Activated CD8-positive, alpha-beta T cell treated with anti-CD3 and anti-CD28 coated beads for 36 hours (primary cell): ENCODE measurements at regions not wholly inside any gene's neighbourhood (a gene's known extent, or its start where the extent isn't known, plus 50 kb on each side); places are given as distances from the start of the nearest gene placed in this dataset.

ENCODE experiments used
- ATAC-seq: fragments of 200-7000 bp; cut with Tn5 transposase; one replicate; pipeline ENCODE4 v1.10.0; 2021; ENCODE audit warnings: mild to moderate bottlenecking, moderate library complexity
- CTCF ChIA-PET: fragments of 350-600 bp; sonication (Branson Sonifier 250); formaldehyde crosslinking; loops from one replicate; lab custom pipeline; 2021; ENCODE audit warnings: antibody characterized with exemption; lab: Charles Lee
- POLR2A ChIA-PET: fragments of 350-600 bp; sonication (Branson Sonifier 250); formaldehyde crosslinking; loops from one replicate; lab custom pipeline; 2021; ENCODE audit warnings: antibody characterized with exemption; lab: Charles Lee
- DNase-seq: peaks from one replicate; pipeline ENCODE4 v3.0.0-alpha.2; 2020
- H3K27ac Mint-ChIP-seq: one replicate; pipeline ENCODE4 v1.8.0; 2021; ENCODE audit warnings: mild to moderate bottlenecking, mixed read lengths
- H3K27me3 Mint-ChIP-seq: one replicate; pipeline ENCODE4 v1.8.0; 2021; ENCODE audit warnings: mixed read lengths
- H3K36me3 Mint-ChIP-seq: one replicate; pipeline ENCODE4 v1.8.0; 2021; ENCODE audit warnings: low read depth, mixed read lengths
- H3K4me1 Mint-ChIP-seq: one replicate; pipeline ENCODE4 v1.8.0; 2021; ENCODE audit warnings: low read depth, mixed read lengths
- H3K4me3 Mint-ChIP-seq: one replicate; pipeline ENCODE4 v1.8.0; 2021; ENCODE audit warnings: mild to moderate bottlenecking, moderate library complexity, mixed read lengths
- H3K9me3 Mint-ChIP-seq: one replicate; pipeline ENCODE4 v1.8.0; 2021; ENCODE audit warnings: mixed read lengths
- CTCF ChIP-seq: fragments of 200-600 bp; IDR thresholded peaks from one replicate; pipeline ENCODE4 v1.8.0; 2022; ENCODE audit warnings: antibody characterized with exemption, mild to moderate bottlenecking
- intact Hi-C: fragments of 100-400 bp; cut with micrococcal nuclease; formaldehyde crosslinking; loops from one replicate; pipeline ENCODE4 v1.10.0; 2022

- Mint-ChIP-seq H3K4me1 (peaks cover 4% of the 10 kb centered on the region), H3K36me3 (no peaks in the 10 kb centered on the region), H3K9me3 (no peaks in the 10 kb centered on the region), H3K27ac (no peak overlapping the region), H3K4me3 (no peak overlapping the region), H3K27me3 (peaks cover 15% of the 10 kb centered on the region)
- DNase-seq (no peak), ATAC-seq (no peak)
- ChIA-PET POLR2A (no interaction called here), CTCF (no interaction called here)
- intact Hi-C loops = loop anchor here (10.0 kb wide), 1 partner anchor 60 kb away; no protein-coding TSS in a partner anchor
- no peak for TF ChIP-seq CTCF
Measured at GRCh38 chr7:24135003-24135817, 148.8 kb upstream of the NPY start.

- no peak for DNase-seq
- POLR2A ChIA-PET = no interaction called here
- TF ChIP-seq CTCF = no peak
- intact Hi-C loops = loop anchor here (10.0 kb wide), 1 partner anchor 57 kb away; no protein-coding TSS in a partner anchor
- H3K4me1 Mint-ChIP-seq = peaks cover 4% of the 10 kb centered on the region
- H3K9me3 Mint-ChIP-seq = no peaks in the 10 kb centered on the region
- no peak overlapping the region for H3K4me3 Mint-ChIP-seq
- CTCF ChIA-PET = no interaction called here
- H3K27ac Mint-ChIP-seq = no peak overlapping the region
- peaks cover 16% of the 10 kb centered on the region for H3K27me3 Mint-ChIP-seq
- ATAC-seq = no peak
- no peaks in the 10 kb centered on the region for H3K36me3 Mint-ChIP-seq
Measured at GRCh38 chr7:24137338-24137737, 146.7 kb upstream of the NPY start.

- TF ChIP-seq CTCF = no peak
- intact Hi-C loops = loop anchor here (10.0 kb wide), 1 partner anchor 56 kb away; no protein-coding TSS in a partner anchor
- H3K27ac Mint-ChIP-seq = no peak overlapping the region
- ChIA-PET POLR2A (no interaction called here), CTCF (no interaction called here)
- peaks cover 16% of the 10 kb centered on the region for H3K27me3 Mint-ChIP-seq
- H3K4me3 Mint-ChIP-seq = no peak overlapping the region
- ATAC-seq (no peak), DNase-seq (no peak)
- H3K9me3 Mint-ChIP-seq = no peaks in the 10 kb centered on the region
- no peaks in the 10 kb centered on the region for H3K36me3 Mint-ChIP-seq
- H3K4me1 Mint-ChIP-seq = peaks cover 4% of the 10 kb centered on the region
Measured at GRCh38 chr7:24138343-24138742, 145.6 kb upstream of the NPY start.

- no peaks in the 10 kb centered on the region for H3K36me3 Mint-ChIP-seq
- DNase-seq (no peak), ATAC-seq (no peak)
- no peaks in the 10 kb centered on the region for H3K4me1 Mint-ChIP-seq
- TF ChIP-seq CTCF = no peak
- no peak overlapping the region for H3K27ac Mint-ChIP-seq
- ChIA-PET CTCF (no interaction called here), POLR2A (no interaction called here)
- no peak overlapping the region for H3K4me3 Mint-ChIP-seq
- intact Hi-C loops = no loop called here
- H3K9me3 Mint-ChIP-seq = no peaks in the 10 kb centered on the region
- H3K27me3 Mint-ChIP-seq = peaks cover 12% of the 10 kb centered on the region
Measured at GRCh38 chr7:24140001-24140400, 144.0 kb upstream of the NPY start.

- Mint-ChIP-seq H3K27ac (no peak overlapping the region), H3K4me1 (no peaks in the 10 kb centered on the region), H3K27me3 (peaks cover 12% of the 10 kb centered on the region), H3K36me3 (no peaks in the 10 kb centered on the region), H3K4me3 (no peak overlapping the region), H3K9me3 (no peaks in the 10 kb centered on the region)
- TF ChIP-seq CTCF = no peak
- CTCF ChIA-PET = no interaction called here
- ATAC-seq (no peak), DNase-seq (no peak)
- intact Hi-C loops = no loop called here
- POLR2A ChIA-PET = no interaction called here
Measured at GRCh38 chr7:24141874-24142509, 142.0 kb upstream of the NPY start.
